ENCODE measurements at regions not wholly inside any gene's neighbourhood (a gene's known extent, or its start where the extent isn't known, plus 50 kb on each side); places are given as distances from the start of the nearest gene placed in this dataset.

DNA sequence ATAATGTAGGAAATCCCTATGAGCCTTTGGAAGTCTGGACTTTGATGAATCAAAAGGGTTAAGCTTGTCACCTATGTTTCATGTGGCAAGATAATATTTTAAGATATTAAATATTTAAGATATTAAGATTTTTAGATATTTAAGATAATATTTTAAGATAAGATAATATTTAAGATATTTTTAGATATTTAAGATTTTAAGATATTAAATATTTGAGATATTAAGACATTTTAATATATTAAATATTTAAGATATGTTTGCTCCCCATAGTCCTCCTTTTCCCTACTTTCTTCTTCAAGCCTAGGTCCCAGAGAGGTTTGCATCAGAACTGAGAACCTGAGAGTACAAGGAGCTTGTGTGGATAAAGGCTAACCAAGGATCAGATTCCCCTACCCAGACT lies 478.4 kb upstream of the IGFBP7 start:
- no peak for TF ChIP-seq CTCF (IDR thresholded peaks at IDR 0.05)
- no peak for TF ChIP-seq POLR2AphosphoS5 (IDR thresholded peaks at IDR 0.05; ENCODE audit: low read depth, low read length)
- TF ChIP-seq TCF7L2 (IDR thresholded peaks at IDR 0.05; ENCODE audit: low read depth, low read length): no peak
- no peak for TF ChIP-seq SIN3A (IDR thresholded peaks at IDR 0.05; ENCODE audit: borderline replicate concordance, insufficient read depth, low read depth, low read length)
